ENCODE measurements at regions not wholly inside any gene's neighbourhood (a gene's known extent, or its start where the extent isn't known, plus 50 kb on each side); places are given as distances from the start of the nearest gene placed in this dataset.
"Not testable (repeated sequence)": the region's sequence is repeated elsewhere in the genome, so short reads cannot be mapped to it uniquely, and the experiment has no call there.

- not testable (repeated sequence) for H3K4me3 ChIP-seq (ENCODE audit: low read length); H3K36me3 ChIP-seq (ENCODE audit: control insufficient read depth, insufficient read depth, low read length); H3K4me1 ChIP-seq (ENCODE audit: control insufficient read depth, insufficient read depth, low read length); H3K27me3 ChIP-seq (ENCODE audit: control insufficient read depth, insufficient read depth, low read length); H3K27ac ChIP-seq (ENCODE audit: low read length); H3K9me3 ChIP-seq (ENCODE audit: control insufficient read depth, insufficient read depth, low read length); DNase-seq (ENCODE audit: low read depth, low spot score)
- WGBS (ENCODE audit: insufficient coverage, insufficient read length): no CpG with 5 or more reads among the region's 4 CpGs
Observed at GRCh38 chr5:82455317-82455716, 177.2 kb upstream of the RPS23 start.

- Histone ChIP-seq H3K27ac (ENCODE audit: low read length) (no peak overlapping the region), H3K4me3 (ENCODE audit: low read length) (no peak overlapping the region), H3K9me3 (ENCODE audit: control insufficient read depth, insufficient read depth, low read length) (no peaks in the 10 kb centered on the region), H3K4me1 (ENCODE audit: control insufficient read depth, insufficient read depth, low read length) (no peaks in the 10 kb centered on the region), H3K36me3 (ENCODE audit: control insufficient read depth, insufficient read depth, low read length) (no peaks in the 10 kb centered on the region), H3K27me3 (ENCODE audit: control insufficient read depth, insufficient read depth, low read length) (0 out of 2 replicates have a peak, but pooled peaks cover 1% of the 10 kb centered on the region)
- WGBS (ENCODE audit: insufficient coverage, insufficient read length): no CpG with 5 or more reads among the region's 2 CpGs
- no peak for DNase-seq (ENCODE audit: low read depth, low spot score)
Observed at GRCh38 chr5:82448374-82448773, 170.2 kb upstream of the RPS23 start.

- Histone ChIP-seq H3K4me1 (ENCODE audit: control insufficient read depth, insufficient read depth, low read length) (no peaks in the 10 kb centered on the region), H3K27ac (ENCODE audit: low read length) (no peak overlapping the region), H3K4me3 (ENCODE audit: low read length) (no peak overlapping the region), H3K27me3 (ENCODE audit: control insufficient read depth, insufficient read depth, low read length) (0 out of 2 replicates have a peak, but pooled peaks cover 1% of the 10 kb centered on the region), H3K36me3 (ENCODE audit: control insufficient read depth, insufficient read depth, low read length) (no peaks in the 10 kb centered on the region), H3K9me3 (ENCODE audit: control insufficient read depth, insufficient read depth, low read length) (no peaks in the 10 kb centered on the region)
- no peak for DNase-seq (ENCODE audit: low read depth, low spot score)
- WGBS (ENCODE audit: insufficient coverage, insufficient read length): no CpG with 5 or more reads among the region's 7 CpGs
Observed at GRCh38 chr5:82447913-82448312, 169.8 kb upstream of the RPS23 start.

GRCh38 chr5:82446809-82447208 is 168.7 kb upstream of the RPS23 start:
- Histone ChIP-seq H3K4me3 (ENCODE audit: low read length) (no peak overlapping the region), H3K27me3 (ENCODE audit: control insufficient read depth, insufficient read depth, low read length) (0 out of 2 replicates have a peak, but pooled peaks cover 1% of the 10 kb centered on the region)

DNA sequence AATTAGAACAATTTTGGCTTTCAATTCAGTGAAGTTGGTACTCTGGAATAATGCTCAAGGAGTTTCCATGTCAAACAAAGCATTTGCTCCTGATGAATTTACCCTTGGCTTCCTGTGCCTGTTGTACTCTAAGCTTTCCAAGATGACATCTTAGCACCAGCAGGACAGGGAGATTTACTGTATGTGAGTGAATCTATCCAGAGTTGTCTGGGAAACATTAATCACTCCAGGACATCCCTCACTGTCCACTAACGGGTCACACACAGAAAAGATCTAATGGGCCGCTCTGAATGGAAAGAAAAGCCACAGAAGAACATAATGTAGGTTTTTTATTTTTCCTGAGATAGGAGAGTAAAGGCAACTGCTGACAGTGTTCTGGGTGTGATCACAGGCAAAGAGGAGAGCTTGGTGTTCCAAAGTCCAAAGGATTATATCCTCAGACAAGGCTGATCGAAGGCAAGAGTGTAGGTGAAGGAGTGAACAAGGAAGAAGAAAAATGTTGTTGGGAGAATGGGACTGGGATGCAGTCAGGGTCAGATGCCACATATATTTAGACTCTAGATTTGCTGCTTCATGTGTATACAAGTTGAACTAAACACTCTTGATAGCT is 167.7 kb upstream of the RPS23 start:
- Histone ChIP-seq H3K36me3 (ENCODE audit: control insufficient read depth, insufficient read depth, low read length) (no peaks in the 10 kb centered on the region), H3K27me3 (ENCODE audit: control insufficient read depth, insufficient read depth, low read length) (0 out of 2 replicates have a peak, but pooled peaks cover 1% of the 10 kb centered on the region), H3K4me3 (ENCODE audit: low read length) (no peak overlapping the region), H3K4me1 (ENCODE audit: control insufficient read depth, insufficient read depth, low read length) (no peaks in the 10 kb centered on the region), H3K9me3 (ENCODE audit: control insufficient read depth, insufficient read depth, low read length) (no peaks in the 10 kb centered on the region), H3K27ac (ENCODE audit: low read length) (no peak overlapping the region)
- DNase-seq (ENCODE audit: low read depth, low spot score): no peak
- WGBS (ENCODE audit: insufficient coverage, insufficient read length): no CpG with 5 or more reads among the region's 3 CpGs

More at GRCh38 chr5:82446809-82447208, 168.7 kb upstream of the RPS23 start:
- no peak for DNase-seq (ENCODE audit: low read depth, low spot score)
- Histone ChIP-seq H3K4me1 (ENCODE audit: control insufficient read depth, insufficient read depth, low read length) (no peaks in the 10 kb centered on the region), H3K36me3 (ENCODE audit: control insufficient read depth, insufficient read depth, low read length) (no peaks in the 10 kb centered on the region), H3K9me3 (ENCODE audit: control insufficient read depth, insufficient read depth, low read length) (no peaks in the 10 kb centered on the region), H3K27ac (ENCODE audit: low read length) (no peak overlapping the region)

- no peak for DNase-seq (ENCODE audit: low read depth, low spot score)
- H3K36me3 ChIP-seq (ENCODE audit: control insufficient read depth, insufficient read depth, low read length): no peaks in the 10 kb centered on the region
- H3K9me3 ChIP-seq (ENCODE audit: control insufficient read depth, insufficient read depth, low read length): no peaks in the 10 kb centered on the region
- H3K4me3 ChIP-seq (ENCODE audit: low read length): no peak overlapping the region
- H3K27ac ChIP-seq (ENCODE audit: low read length): no peak overlapping the region
- H3K27me3 ChIP-seq (ENCODE audit: control insufficient read depth, insufficient read depth, low read length): no peaks in the 10 kb centered on the region
- WGBS (ENCODE audit: insufficient coverage, insufficient read length): no CpG with 5 or more reads among the region's 4 CpGs
- 0 out of 2 replicates have a peak, but pooled peaks cover 1% of the 10 kb centered on the region for H3K4me1 ChIP-seq (ENCODE audit: control insufficient read depth, insufficient read depth, low read length)
Observed at GRCh38 chr5:82439750-82440445, 161.7 kb upstream of the RPS23 start.

DNA sequence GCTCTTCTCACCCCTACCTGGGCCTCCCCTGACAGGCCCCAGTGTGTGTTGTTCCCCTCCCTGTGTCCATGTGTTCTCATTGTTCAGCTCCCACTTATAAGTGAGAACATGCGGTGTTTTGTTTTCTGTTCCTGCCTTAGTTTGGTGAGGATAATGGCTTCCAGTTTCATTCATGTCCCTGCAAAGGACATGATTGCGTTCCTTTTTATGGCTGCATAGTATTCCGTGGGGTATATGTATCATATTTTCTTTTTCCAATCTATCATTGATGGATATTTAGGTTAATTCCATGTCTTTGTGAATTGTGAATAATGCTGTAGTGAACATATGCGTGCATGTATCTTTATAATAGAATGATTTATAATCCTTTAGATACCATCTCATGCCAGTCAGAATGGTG is 159.4 kb upstream of the RPS23 start:
- no CpG with 5 or more reads among the region's 4 CpGs for WGBS (ENCODE audit: insufficient coverage, insufficient read length)
- H3K4me1 ChIP-seq (ENCODE audit: control insufficient read depth, insufficient read depth, low read length); DNase-seq (ENCODE audit: low read depth, low spot score); H3K27ac ChIP-seq (ENCODE audit: low read length); H3K27me3 ChIP-seq (ENCODE audit: control insufficient read depth, insufficient read depth, low read length); H3K36me3 ChIP-seq (ENCODE audit: control insufficient read depth, insufficient read depth, low read length); H3K9me3 ChIP-seq (ENCODE audit: control insufficient read depth, insufficient read depth, low read length); H3K4me3 ChIP-seq (ENCODE audit: low read length): not testable (repeated sequence)

DNA sequence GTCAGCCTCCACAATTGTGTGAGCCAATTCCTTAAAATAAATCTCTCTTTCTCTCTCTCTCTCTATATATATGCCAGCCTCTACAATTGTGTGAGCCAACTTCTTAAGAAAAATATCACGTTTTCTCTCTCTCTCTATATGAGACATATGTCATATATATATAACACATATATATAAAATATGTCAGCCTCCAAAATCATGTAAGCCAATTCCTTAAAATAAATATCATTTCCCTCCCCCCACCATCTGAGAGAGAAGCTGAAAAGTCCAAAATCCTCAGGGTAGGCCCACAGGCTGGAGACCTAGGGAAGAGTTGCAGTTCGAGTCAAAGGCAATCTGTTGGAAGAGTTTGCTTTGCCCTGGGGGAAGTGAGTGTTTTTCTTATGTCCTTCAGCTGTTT is 158.1 kb upstream of the RPS23 start:
- Histone ChIP-seq H3K4me3 (ENCODE audit: low read length) (no peak overlapping the region), H3K27ac (ENCODE audit: low read length) (no peak overlapping the region), H3K4me1 (ENCODE audit: control insufficient read depth, insufficient read depth, low read length) (0 out of 2 replicates have a peak, but pooled peaks cover 1% of the 10 kb centered on the region), H3K9me3 (ENCODE audit: control insufficient read depth, insufficient read depth, low read length) (no peaks in the 10 kb centered on the region), H3K36me3 (ENCODE audit: control insufficient read depth, insufficient read depth, low read length) (no peaks in the 10 kb centered on the region), H3K27me3 (ENCODE audit: control insufficient read depth, insufficient read depth, low read length) (no peaks in the 10 kb centered on the region)
- no peak for DNase-seq (ENCODE audit: low read depth, low spot score)
- WGBS (ENCODE audit: insufficient coverage, insufficient read length): no CpG with 5 or more reads among the region's 2 CpGs

GRCh38 chr5:82434696-82435660 is 156.8 kb upstream of the RPS23 start:
- H3K36me3 ChIP-seq (ENCODE audit: control insufficient read depth, insufficient read depth, low read length); H3K27ac ChIP-seq (ENCODE audit: low read length); H3K27me3 ChIP-seq (ENCODE audit: control insufficient read depth, insufficient read depth, low read length); H3K9me3 ChIP-seq (ENCODE audit: control insufficient read depth, insufficient read depth, low read length); H3K4me1 ChIP-seq (ENCODE audit: control insufficient read depth, insufficient read depth, low read length); DNase-seq (ENCODE audit: low read depth, low spot score); H3K4me3 ChIP-seq (ENCODE audit: low read length): not testable (repeated sequence)
- WGBS (ENCODE audit: insufficient coverage, insufficient read length): no CpG with 5 or more reads among the region's 35 CpGs

DNA sequence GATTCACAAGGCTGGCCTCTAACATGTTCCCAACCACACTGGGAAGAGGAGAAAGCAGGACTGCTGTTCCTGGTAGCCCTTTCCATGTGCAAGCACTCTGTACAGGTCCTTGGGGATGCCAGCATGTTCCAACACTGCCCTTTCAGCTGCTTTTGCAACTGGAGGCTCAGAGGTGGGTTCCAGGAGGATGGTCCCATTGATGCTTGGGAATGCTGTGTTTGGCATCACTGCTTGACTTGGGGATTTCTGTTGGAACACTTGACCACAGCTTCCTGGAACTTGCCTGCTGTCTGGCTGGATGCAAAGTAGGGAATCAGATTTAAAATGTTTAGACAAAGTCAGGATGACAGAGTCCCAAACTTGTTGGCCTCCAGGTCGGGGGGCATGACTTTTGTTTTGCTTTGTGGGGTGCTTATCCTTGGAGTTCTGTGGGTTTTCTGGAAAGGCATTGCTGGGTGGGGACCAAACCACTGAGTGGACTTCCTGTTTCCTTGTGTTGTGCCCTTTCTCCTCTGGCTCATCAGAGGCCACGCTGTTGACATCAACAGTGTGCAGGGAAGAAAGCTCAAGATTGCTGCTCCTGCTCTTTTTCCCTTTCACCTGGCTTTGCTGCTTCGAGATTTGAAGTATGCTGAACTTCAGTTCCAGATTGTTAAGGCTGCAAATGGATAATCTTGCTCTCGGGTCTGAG is 148.5 kb upstream of the RPS23 start:
- no peak for DNase-seq (ENCODE audit: low read depth, low spot score)
- H3K27me3 ChIP-seq (ENCODE audit: control insufficient read depth, insufficient read depth, low read length): no peaks in the 10 kb centered on the region
- H3K9me3 ChIP-seq (ENCODE audit: control insufficient read depth, insufficient read depth, low read length): no peaks in the 10 kb centered on the region
- no peaks in the 10 kb centered on the region for H3K4me1 ChIP-seq (ENCODE audit: control insufficient read depth, insufficient read depth, low read length)
- H3K27ac ChIP-seq (ENCODE audit: low read length): no peak overlapping the region
- H3K36me3 ChIP-seq (ENCODE audit: control insufficient read depth, insufficient read depth, low read length): no peaks in the 10 kb centered on the region
- WGBS (ENCODE audit: insufficient coverage, insufficient read length): no CpG with 5 or more reads among the region's 4 CpGs
- H3K4me3 ChIP-seq (ENCODE audit: low read length): no peak overlapping the region

All from iPS DF 6.9 (cell line).